B cell (primary cell): ENCODE measurements at regions not wholly inside any gene's neighbourhood (a gene's known extent, or its start where the extent isn't known, plus 50 kb on each side); places are given as distances from the start of the nearest gene placed in this dataset.

Experiments
- ATAC-seq: fragments of 200-7000 bp; cut with Tn5 transposase; one replicate; pipeline ENCODE4 v1.10.0; 2021; ENCODE audit warnings: low read depth, mild to moderate bottlenecking, moderate number of reproducible peaks, moderate library complexity
- CTCF ChIA-PET: fragments of 350-600 bp; sonication (Branson Sonifier 250); formaldehyde crosslinking; loops from one replicate; lab custom pipeline; 2021; ENCODE audit warnings: antibody characterized with exemption, inconsistent platforms; lab: Charles Lee
- POLR2A ChIA-PET: fragments of 350-600 bp; sonication (Branson Sonifier 250); formaldehyde crosslinking; loops from one replicate; lab custom pipeline; 2021; ENCODE audit warnings: antibody characterized with exemption; lab: Charles Lee
- DNase-seq: peaks from one replicate; pipeline ENCODE4 v3.0.0; 2013
- H2AFZ ChIP-seq: 2 replicates; pipeline ENCODE4 v1.6.1; 2012; ENCODE audit warnings: mild to moderate bottlenecking, low read depth, low read length; ENCODE audit not compliant: insufficient read depth, poor library complexity, severe bottlenecking
- H3K27ac ChIP-seq, 2 donors: 1 replicate in 1 of 2; 2 replicates in 1 of 2; pipeline ENCODE4 v1.5.1; 2012 to 2013; ENCODE audit warnings: low read length in 2 of 2, mild to moderate bottlenecking in 2 of 2, moderate library complexity in 1 of 2
- H3K27me3 ChIP-seq, 4 experiments: fragments of 200-600 bp in 1 of 4; sonication (generic) in 1 of 4; replicated peaks in 1 of 4; 1 replicate in 2 of 4; 2 replicates in 2 of 4; pipeline versions ENCODE4 v1.6.1 to v1.7.0; 2013 to 2016; ENCODE audit warnings: low read length in 3 of 4, mild to moderate bottlenecking in 2 of 4, mixed read lengths in 1 of 4, moderate library complexity in 1 of 4; ENCODE audit not compliant: insufficient read depth in 4 of 4, control insufficient read depth in 3 of 4; ENCODE audit errors: control extremely low read depth in 1 of 4
- H3K36me3 ChIP-seq, 2 experiments: replicated peaks in 1 of 2; 1 replicate in 1 of 2; 2 replicates in 1 of 2; pipeline versions ENCODE4 v1.6.1 to v1.7.1; 2013; ENCODE audit warnings: low read length in 1 of 2; ENCODE audit not compliant: insufficient read depth in 2 of 2, control insufficient read depth in 1 of 2; ENCODE audit errors: control extremely low read depth in 1 of 2, extremely low read depth in 1 of 2
- H3K4me1 ChIP-seq, 2 donors: fragments of 200-600 bp in 1 of 2; sonication (generic) in 1 of 2; 1 replicate in 1 of 2; 2 replicates in 1 of 2; pipeline versions ENCODE4 v1.5.1 to v1.6.1; 2013 to 2017; ENCODE audit warnings: low read length in 2 of 2; ENCODE audit not compliant: control insufficient read depth in 2 of 2, insufficient read depth in 2 of 2
- H3K4me2 ChIP-seq: replicated peaks from 2 replicates; pipeline ENCODE3; 2012; ENCODE audit warnings: mild to moderate bottlenecking, low read depth, low read length; ENCODE audit not compliant: poor library complexity, severe bottlenecking
- H3K4me3 ChIP-seq, 5 experiments: fragments of 200-600 bp in 1 of 5; sonication (generic) in 1 of 5; 1 replicate in 3 of 5; 2 replicates in 2 of 5; pipeline versions ENCODE4 v1.5.1 to v1.7.0; 2011 to 2016; ENCODE audit warnings: low read length in 4 of 5, mild to moderate bottlenecking in 4 of 5, low read depth in 2 of 5, control low read depth in 1 of 5, moderate library complexity in 1 of 5; ENCODE audit not compliant: insufficient read depth in 1 of 5; ENCODE audit errors: control extremely low read depth in 1 of 5, extremely low read depth in 1 of 5
- H3K79me2 ChIP-seq: fragments of 200-600 bp; sonication (generic); one replicate; pipeline ENCODE4 v1.6.0; 2016; ENCODE audit warnings: low read length; ENCODE audit not compliant: control insufficient read depth, insufficient read depth
- H3K9ac ChIP-seq: fragments of 200-600 bp; sonication (generic); 2 replicates; pipeline ENCODE4 v1.6.1; 2017; ENCODE audit warnings: mild to moderate bottlenecking, low read length, moderate library complexity
- H3K9me3 ChIP-seq, 3 donors: one replicate each; pipeline versions ENCODE4 v1.6.1 to v1.7.1; 2013; ENCODE audit warnings: low read length in 2 of 3; ENCODE audit not compliant: control insufficient read depth in 2 of 3, insufficient read depth in 1 of 3; ENCODE audit errors: control extremely low read depth in 1 of 3
- H4K20me1 ChIP-seq: 2 replicates; pipeline ENCODE4 v1.6.0; 2012; ENCODE audit warnings: mild to moderate bottlenecking, low read length; ENCODE audit not compliant: insufficient read depth, control insufficient read depth, poor library complexity, severe bottlenecking
- H3K27ac Mint-ChIP-seq: one replicate; pipeline ENCODE4 v1.8.0; 2021; ENCODE audit warnings: mixed read lengths
- H3K27me3 Mint-ChIP-seq: one replicate; pipeline ENCODE4 v1.8.0; 2021; ENCODE audit warnings: mixed read lengths
- H3K4me1 Mint-ChIP-seq: one replicate; pipeline ENCODE4 v1.8.0; 2021; ENCODE audit warnings: mixed read lengths
- H3K4me3 Mint-ChIP-seq: one replicate; pipeline ENCODE4 v1.8.0; 2021; ENCODE audit warnings: mixed read lengths
- H3K9me3 Mint-ChIP-seq: one replicate; pipeline ENCODE4 v1.8.0; 2022; ENCODE audit warnings: mixed read lengths; ENCODE audit not compliant: insufficient read depth
- EZH2 ChIP-seq: IDR thresholded peaks from 2 replicates; pipeline ENCODE4 v1.6.1; 2012; ENCODE audit warnings: borderline replicate concordance, low read depth, mild to moderate bottlenecking, moderate library complexity, low read length; ENCODE audit not compliant: insufficient read depth, poor library complexity, severe bottlenecking
- WGBS: methylation state at CpG from one replicate; pipeline ENCODE4 v1.1.5; 2013; ENCODE audit warnings: missing lambda C conversion rate; ENCODE audit not compliant: insufficient coverage; 5-methylcytosine and 5-hydroxymethylcytosine counted together
- intact Hi-C: fragments of 100-400 bp; cut with micrococcal nuclease; formaldehyde crosslinking; loops from one replicate; pipeline ENCODE4 v1.10.0; 2022
- TF ChIP-seq, protein P1 (sequence below): fragments of 200-600 bp; IDR thresholded peaks from one replicate; pipeline ENCODE4 v1.8.0; 2022; ENCODE audit warnings: antibody characterized with exemption, mild to moderate bottlenecking

DNA sequence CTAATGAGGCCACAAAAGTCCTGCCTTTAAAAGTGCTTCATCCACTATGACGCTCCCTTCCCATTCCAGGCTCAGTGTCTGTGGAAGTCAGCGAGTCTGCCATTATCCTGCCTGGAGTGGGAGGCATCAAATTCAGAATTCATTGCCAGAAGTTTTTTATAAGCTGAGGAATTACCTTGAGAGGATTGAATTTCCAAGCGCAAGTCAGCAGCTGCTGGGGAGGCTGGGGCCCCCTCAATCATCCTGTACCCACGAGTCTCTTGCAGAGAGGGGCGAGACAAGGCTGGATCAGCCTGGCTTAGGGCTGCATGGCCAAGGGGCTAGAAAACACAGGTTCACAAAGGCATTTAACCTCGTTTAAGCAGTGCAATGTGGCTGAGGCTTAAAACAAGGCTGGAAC is 170.5 kb upstream of the NOCT start:
- Histone ChIP-seq H3K79me2 (no peaks in the 10 kb centered on the region), H3K9me3 (no peaks in the 10 kb centered on the region), H3K36me3 (no peaks in the 10 kb centered on the region), H3K27ac (no peak overlapping the region), H3K9ac (no peak overlapping the region), H3K4me1 (no peaks in the 10 kb centered on the region), H2AFZ (no peak overlapping the region), H3K4me2 (no peak overlapping the region), H3K4me3 (no peak overlapping the region), H3K27me3 (peaks cover 0 to 3% (median 0%) of the 10 kb centered on the region in 4 experiments), H4K20me1 (no peaks in the 10 kb centered on the region)
- DNase-seq (no peak), ATAC-seq (no peak)
- TF ChIP-seq EZH2: no peak
- TF ChIP-seq, protein P1, sequence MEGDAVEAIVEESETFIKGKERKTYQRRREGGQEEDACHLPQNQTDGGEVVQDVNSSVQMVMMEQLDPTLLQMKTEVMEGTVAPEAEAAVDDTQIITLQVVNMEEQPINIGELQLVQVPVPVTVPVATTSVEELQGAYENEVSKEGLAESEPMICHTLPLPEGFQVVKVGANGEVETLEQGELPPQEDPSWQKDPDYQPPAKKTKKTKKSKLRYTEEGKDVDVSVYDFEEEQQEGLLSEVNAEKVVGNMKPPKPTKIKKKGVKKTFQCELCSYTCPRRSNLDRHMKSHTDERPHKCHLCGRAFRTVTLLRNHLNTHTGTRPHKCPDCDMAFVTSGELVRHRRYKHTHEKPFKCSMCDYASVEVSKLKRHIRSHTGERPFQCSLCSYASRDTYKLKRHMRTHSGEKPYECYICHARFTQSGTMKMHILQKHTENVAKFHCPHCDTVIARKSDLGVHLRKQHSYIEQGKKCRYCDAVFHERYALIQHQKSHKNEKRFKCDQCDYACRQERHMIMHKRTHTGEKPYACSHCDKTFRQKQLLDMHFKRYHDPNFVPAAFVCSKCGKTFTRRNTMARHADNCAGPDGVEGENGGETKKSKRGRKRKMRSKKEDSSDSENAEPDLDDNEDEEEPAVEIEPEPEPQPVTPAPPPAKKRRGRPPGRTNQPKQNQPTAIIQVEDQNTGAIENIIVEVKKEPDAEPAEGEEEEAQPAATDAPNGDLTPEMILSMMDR: no peak
- Mint-ChIP-seq H3K9me3 (no peaks in the 10 kb centered on the region), H3K4me1 (no peaks in the 10 kb centered on the region), H3K4me3 (no peak overlapping the region), H3K27me3 (peaks cover 17% of the 10 kb centered on the region), H3K27ac (no peak overlapping the region)
- 72% methylated on average over 4 of the region's 6 CpGs for WGBS
- POLR2A ChIA-PET: no interaction called here
- CTCF ChIA-PET: interaction anchor here (1.7 kb wide), 1 partner anchor 26 kb away, joined by 5 read pairs; no protein-coding TSS in a partner anchor
- intact Hi-C loops: no loop called here

DNA sequence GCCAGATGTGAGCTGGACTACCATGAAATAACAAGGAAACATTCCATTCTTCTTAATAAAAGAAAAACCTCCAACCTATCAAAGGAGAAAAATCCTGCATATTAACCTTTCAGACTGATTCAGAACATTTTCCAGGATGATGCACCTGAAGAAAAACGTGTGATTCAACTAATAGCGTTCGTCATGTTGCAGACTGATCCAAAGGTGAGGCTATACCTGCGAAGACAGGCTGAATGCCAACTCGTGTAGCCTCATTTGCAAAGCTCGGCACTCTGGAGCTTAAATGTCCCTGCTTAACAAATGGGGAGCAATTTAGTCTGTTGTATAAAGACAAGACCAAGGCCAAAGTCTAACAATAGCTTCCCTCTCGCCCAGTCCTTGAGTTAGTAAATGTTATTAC is 172.0 kb upstream of the NOCT start:
- ATAC-seq (no peak), DNase-seq (no peak)
- Histone ChIP-seq H2AFZ (no peak overlapping the region), H3K4me1 (no peaks in the 10 kb centered on the region), H3K27me3 (peaks cover 0 to 3% (median 0%) of the 10 kb centered on the region in 4 experiments), H3K9ac (no peak overlapping the region), H3K36me3 (no peaks in the 10 kb centered on the region), H3K4me2 (no peak overlapping the region), H4K20me1 (no peaks in the 10 kb centered on the region), H3K4me3 (no peak overlapping the region), H3K79me2 (no peaks in the 10 kb centered on the region), H3K27ac (no peak overlapping the region), H3K9me3 (no peaks in the 10 kb centered on the region)
- POLR2A ChIA-PET: no interaction called here
- Mint-ChIP-seq H3K4me1 (no peaks in the 10 kb centered on the region), H3K27ac (no peak overlapping the region), H3K27me3 (peaks cover 19% of the 10 kb centered on the region), H3K9me3 (no peaks in the 10 kb centered on the region), H3K4me3 (no peak overlapping the region)
- TF ChIP-seq, protein P1: no peak
- TF ChIP-seq EZH2: no peak
- intact Hi-C loops: no loop called here
- WGBS: 83% methylated on average over 6 of the region's 7 CpGs
- CTCF ChIA-PET: no interaction called here
